Hematopoietic multipotent progenitor cell (in vitro differentiated cells): ENCODE measurements at regions not wholly inside any gene's neighbourhood (a gene's known extent, or its start where the extent isn't known, plus 50 kb on each side); places are given as distances from the start of the nearest gene placed in this dataset.
"Not testable (repeated sequence)": the region's sequence is repeated elsewhere in the genome, so short reads cannot be mapped to it uniquely, and the experiment has no call there.

Experiments
- DNase-seq, 3 donors: peaks; one replicate each; pipeline ENCODE4 v3.0.0-alpha.2; 2011 to 2015; ENCODE audit warnings: low read depth in 2 of 3, low spot score in 2 of 3

- DNase-seq, result no peak
These were observed 234.3 kb downstream of the ABCC12 start for GRCh38 chr16:47921535-47921934.

- no peak for DNase-seq
These were observed 235.1 kb downstream of the ABCC12 start for GRCh38 chr16:47920709-47921108.

- no peak for DNase-seq
These were observed 238.7 kb downstream of the ABCC12 start for GRCh38 chr16:47917118-47917517.

GRCh38 chr16:47916266-47916665 is 239.5 kb downstream of the ABCC12 start:
- no peak for DNase-seq

GRCh38 chr16:47907109-47907508 is 248.7 kb downstream of the ABCC12 start:
- DNase-seq, result no peak

- DNase-seq, result no peak
These were observed 250.0 kb downstream of the ABCC12 start for GRCh38 chr16:47905771-47906170.

GRCh38 chr16:47904691-47905090 is 251.1 kb downstream of the ABCC12 start:
- DNase-seq, result no peak

- no peak for DNase-seq
These were observed 252.3 kb downstream of the ABCC12 start for GRCh38 chr16:47903470-47903869.

- not testable (repeated sequence) for DNase-seq
These were observed 258.7 kb downstream of the ABCC12 start for GRCh38 chr16:47897105-47897504.

- no peak for DNase-seq
These were observed 260.6 kb downstream of the ABCC12 start for GRCh38 chr16:47895146-47895545.

GRCh38 chr16:47892999-47893398 is 262.8 kb downstream of the ABCC12 start:
- DNase-seq, result no peak

GRCh38 chr16:47888734-47889133 is 267.1 kb downstream of the ABCC12 start:
- DNase-seq, result no peak

- DNase-seq, result no peak
These were observed 267.7 kb downstream of the ABCC12 start for GRCh38 chr16:47888142-47888541.

- DNase-seq, result no peak
These were observed 268.3 kb downstream of the ABCC12 start for GRCh38 chr16:47887496-47887895.

- no peak for DNase-seq
These were observed 269.0 kb downstream of the ABCC12 start for GRCh38 chr16:47886631-47887415.

GRCh38 chr16:47886139-47886538 is 269.7 kb downstream of the ABCC12 start:
- DNase-seq, result no peak

GRCh38 chr16:47885489-47885888 is 270.3 kb downstream of the ABCC12 start:
- no peak for DNase-seq

- DNase-seq, result no peak
These were observed 271.6 kb downstream of the ABCC12 start for GRCh38 chr16:47884116-47884725.

- no peak for DNase-seq
These were observed 274.2 kb downstream of the ABCC12 start for GRCh38 chr16:47881574-47881973.

- no peak for DNase-seq
These were observed 275.1 kb downstream of the ABCC12 start for GRCh38 chr16:47880653-47881052.

- DNase-seq, result no peak
These were observed 278.6 kb downstream of the ABCC12 start for GRCh38 chr16:47877166-47877565.

- DNase-seq, result no peak
These were observed 279.3 kb downstream of the ABCC12 start for GRCh38 chr16:47876511-47876910.
